Pancreas (tissue), 10 donors: ENCODE measurements at regions not wholly inside any gene's neighbourhood (a gene's known extent, or its start where the extent isn't known, plus 50 kb on each side); places are given as distances from the start of the nearest gene placed in this dataset.

Experiments
- ATAC-seq, 4 donors: fragments of 200-7000 bp; cut with Tn5 transposase; one replicate each; pipeline versions ENCODE4 v1.8.0 to v1.9.1; 2020; ENCODE audit warnings: mild to moderate bottlenecking in 4 of 4, moderate library complexity in 4 of 4
- DNase-seq, 6 donors: peaks; one replicate each; pipeline ENCODE4 v3.0.0-alpha.2; 2020
- FAIRE-seq: peaks from 2 replicates; lab custom pipeline; 2012; peaks lifted over from hg19 to GRCh38; lab: Jason Lieb, UNC
- H3K27ac ChIP-seq, 4 donors: fragments of 200-600 bp; sonication (generic); 1 replicate in 3 of 4; 2 replicates in 1 of 4; pipeline versions ENCODE4 v1.5.0 to v1.8.0; 2020
- H3K27me3 ChIP-seq, 4 donors: fragments of 200-600 bp; one replicate each; pipeline ENCODE4 v1.8.0; 2021
- H3K36me3 ChIP-seq, 3 donors: fragments of 200-600 bp; sonication (generic) in 1 of 3; one replicate each; pipeline versions ENCODE4 v1.5.0 to v1.8.0; 2020 to 2021
- H3K4me1 ChIP-seq, 3 donors: fragments of 200-600 bp; one replicate each; pipeline ENCODE4 v1.8.0; 2021
- H3K4me3 ChIP-seq, 4 donors: fragments of 200-600 bp; sonication (generic) in 2 of 4; one replicate each; pipeline versions ENCODE4 v1.5.0 to v1.8.0; 2020 to 2021
- H3K9me3 ChIP-seq, 4 donors: fragments of 200-600 bp; one replicate each; pipeline ENCODE4 v1.8.0; 2021
- WGBS, 2 donors: extraction: QIAGEN DNeasy Blood & Tissue Kit; methylation state at CpG; one replicate each; pipeline ENCODE4 v1.1.7; 2013; 5-methylcytosine and 5-hydroxymethylcytosine counted together
- intact Hi-C, 3 donors: fragments of 100-400 bp; cut with DNase I; formaldehyde crosslinking; loops; one replicate each; pipeline versions ENCODE4 v1.11.1 to v1.14.2; 2022
- TF ChIP-seq, protein P1 (sequence below), 4 donors: fragments of 200-600 bp; sonication (generic) in 3 of 4; IDR thresholded peaks; one replicate each; pipeline versions ENCODE4 v1.5.0 to v1.8.0; 2021; ENCODE audit warnings: antibody characterized with exemption in 4 of 4
- donor health status: healthy with polysubstance abuse.
- donor health status: DM: no; HTN: no; CAD: no; lungs with moderate emphysema.
- donor health status: DM: no; HTN: no; CAD: no.
- donor health status: control.
- donor health status: control.
- donor health status: Bipolar disorder and iron deficiency.
- donor health status: DM: yes; HTN: yes; CAD: no.
- donor health status: DM: no; HTN: no; CAD: no.
- donor health status: DM: no; HTN: no; CAD: no.
- donor health status: DM: yes; HTN: yes; CAD: no.

DNA sequence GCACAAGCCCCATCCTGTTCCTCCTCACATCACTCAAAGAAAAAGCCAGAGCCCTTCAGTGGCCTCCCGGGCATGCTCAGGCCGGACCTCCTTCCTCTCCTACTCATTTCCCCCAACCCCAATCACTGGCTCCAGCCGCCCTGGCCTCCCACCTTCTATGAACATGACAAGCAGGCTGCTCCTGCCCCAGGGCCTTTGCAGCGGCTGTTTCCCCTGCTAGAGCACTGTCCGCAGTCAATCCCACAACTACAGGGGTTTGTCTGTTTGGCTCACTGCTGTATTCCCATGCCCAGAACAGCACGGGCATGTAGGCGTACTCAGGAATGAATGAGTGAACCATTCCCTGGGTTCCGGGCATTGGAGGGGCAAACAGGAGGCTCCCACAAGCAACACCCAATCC, 139.8 kb upstream of the PRR20G start:
- WGBS, 2 donors = 67 to 83% methylated on average over 8 of the region's 8 CpGs
- TF ChIP-seq, protein P1, sequence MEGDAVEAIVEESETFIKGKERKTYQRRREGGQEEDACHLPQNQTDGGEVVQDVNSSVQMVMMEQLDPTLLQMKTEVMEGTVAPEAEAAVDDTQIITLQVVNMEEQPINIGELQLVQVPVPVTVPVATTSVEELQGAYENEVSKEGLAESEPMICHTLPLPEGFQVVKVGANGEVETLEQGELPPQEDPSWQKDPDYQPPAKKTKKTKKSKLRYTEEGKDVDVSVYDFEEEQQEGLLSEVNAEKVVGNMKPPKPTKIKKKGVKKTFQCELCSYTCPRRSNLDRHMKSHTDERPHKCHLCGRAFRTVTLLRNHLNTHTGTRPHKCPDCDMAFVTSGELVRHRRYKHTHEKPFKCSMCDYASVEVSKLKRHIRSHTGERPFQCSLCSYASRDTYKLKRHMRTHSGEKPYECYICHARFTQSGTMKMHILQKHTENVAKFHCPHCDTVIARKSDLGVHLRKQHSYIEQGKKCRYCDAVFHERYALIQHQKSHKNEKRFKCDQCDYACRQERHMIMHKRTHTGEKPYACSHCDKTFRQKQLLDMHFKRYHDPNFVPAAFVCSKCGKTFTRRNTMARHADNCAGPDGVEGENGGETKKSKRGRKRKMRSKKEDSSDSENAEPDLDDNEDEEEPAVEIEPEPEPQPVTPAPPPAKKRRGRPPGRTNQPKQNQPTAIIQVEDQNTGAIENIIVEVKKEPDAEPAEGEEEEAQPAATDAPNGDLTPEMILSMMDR (IDR thresholded peaks at IDR 0.05) = no peak
- H3K27ac ChIP-seq = no peak overlapping the region
- no peaks in the 10 kb centered on the region for H3K9me3 ChIP-seq
- intact Hi-C loops = no loop called here
- no peak for FAIRE-seq
- DNase-seq = no peak
- H3K4me3 ChIP-seq = no peak overlapping the region
- peaks cover 0 to 4% (median under 1%) of the 10 kb centered on the region in 4 donors for H3K27me3 ChIP-seq
- ATAC-seq = no peak
- no peaks in the 10 kb centered on the region for H3K4me1 ChIP-seq
- no peaks in the 10 kb centered on the region for H3K36me3 ChIP-seq

DNA sequence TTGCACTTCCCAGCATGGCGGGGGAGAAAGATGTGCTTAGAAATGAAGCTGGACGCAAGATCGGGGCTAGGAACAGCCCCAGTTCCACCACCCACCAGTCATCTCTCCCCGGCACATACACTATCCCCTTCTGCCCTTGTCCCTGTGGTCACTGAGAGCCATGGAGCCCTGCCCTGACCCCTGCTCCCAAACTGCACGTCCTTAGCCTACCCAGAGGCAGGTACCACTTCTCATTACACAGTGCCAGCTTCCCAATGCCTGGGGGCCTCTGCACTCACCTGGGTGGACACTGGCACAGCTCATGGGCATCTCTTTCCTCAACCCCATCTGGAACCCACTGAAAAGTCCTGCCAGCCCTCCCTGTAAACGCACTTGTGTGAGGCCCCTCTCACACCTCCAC, 139.3 kb upstream of the PRR20G start:
- H3K36me3 ChIP-seq = no peaks in the 10 kb centered on the region
- DNase-seq = no peak
- ATAC-seq = no peak
- no peaks in the 10 kb centered on the region for H3K4me1 ChIP-seq
- no peaks in the 10 kb centered on the region for H3K9me3 ChIP-seq
- H3K27me3 ChIP-seq = peaks cover 0 to 4% (median 0%) of the 10 kb centered on the region in 4 donors
- 39 to 64% methylated on average over 6 of the region's 6 CpGs for WGBS, 2 donors
- no peak overlapping the region for H3K4me3 ChIP-seq
- no peak overlapping the region for H3K27ac ChIP-seq
- no peak for FAIRE-seq
- TF ChIP-seq, protein P1 (IDR thresholded peaks at IDR 0.05) = no peak
- intact Hi-C loops = no loop called here

DNA sequence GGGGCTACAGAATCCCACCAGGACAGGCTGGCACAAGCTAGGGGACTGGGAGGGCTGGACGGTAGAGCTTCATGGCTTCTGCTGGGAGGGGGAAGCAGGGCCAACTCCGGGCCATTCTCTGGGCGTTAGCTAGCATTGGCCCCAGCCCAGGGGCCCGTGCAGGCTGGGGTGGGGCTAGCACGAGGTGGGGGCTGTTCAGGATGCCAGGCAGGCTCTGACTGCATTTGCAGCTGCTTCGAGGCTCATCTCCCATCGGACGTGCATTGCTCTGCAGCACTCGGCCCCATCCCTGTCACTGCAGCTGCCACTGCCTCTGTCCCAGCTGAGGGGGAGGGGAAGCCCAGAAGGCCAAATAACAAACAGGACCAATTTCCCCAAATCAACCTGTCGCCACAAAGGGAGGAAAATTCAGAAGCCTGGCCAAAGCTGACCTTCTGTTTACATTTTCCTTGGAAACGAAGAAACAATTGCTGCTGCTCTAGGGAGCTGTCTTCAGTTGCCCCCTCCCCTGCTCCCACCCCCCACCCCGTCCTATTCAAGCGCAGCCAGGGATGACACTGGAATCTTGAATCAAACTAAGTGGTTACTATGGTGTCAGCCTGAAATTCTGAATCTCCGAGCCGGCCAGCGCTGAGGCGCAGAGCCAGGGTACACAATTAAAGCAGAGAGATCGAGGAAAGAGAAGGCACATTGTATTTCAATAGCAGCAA, 138.8 kb upstream of the PRR20G start:
- FAIRE-seq = no peak
- H3K9me3 ChIP-seq = no peaks in the 10 kb centered on the region
- intact Hi-C loops = no loop called here
- no peaks in the 10 kb centered on the region for H3K36me3 ChIP-seq
- H3K27ac ChIP-seq = no peak overlapping the region
- no peak for ATAC-seq
- DNase-seq = no peak
- TF ChIP-seq, protein P1 (IDR thresholded peaks at IDR 0.05) = no peak
- no peaks in the 10 kb centered on the region for H3K4me1 ChIP-seq
- H3K4me3 ChIP-seq = no peak overlapping the region
- H3K27me3 ChIP-seq = peaks cover 0 to 4% (median 0%) of the 10 kb centered on the region in 4 donors
- WGBS, 2 donors = 19 to 21% methylated on average over 18 of the region's 18 CpGs

DNA sequence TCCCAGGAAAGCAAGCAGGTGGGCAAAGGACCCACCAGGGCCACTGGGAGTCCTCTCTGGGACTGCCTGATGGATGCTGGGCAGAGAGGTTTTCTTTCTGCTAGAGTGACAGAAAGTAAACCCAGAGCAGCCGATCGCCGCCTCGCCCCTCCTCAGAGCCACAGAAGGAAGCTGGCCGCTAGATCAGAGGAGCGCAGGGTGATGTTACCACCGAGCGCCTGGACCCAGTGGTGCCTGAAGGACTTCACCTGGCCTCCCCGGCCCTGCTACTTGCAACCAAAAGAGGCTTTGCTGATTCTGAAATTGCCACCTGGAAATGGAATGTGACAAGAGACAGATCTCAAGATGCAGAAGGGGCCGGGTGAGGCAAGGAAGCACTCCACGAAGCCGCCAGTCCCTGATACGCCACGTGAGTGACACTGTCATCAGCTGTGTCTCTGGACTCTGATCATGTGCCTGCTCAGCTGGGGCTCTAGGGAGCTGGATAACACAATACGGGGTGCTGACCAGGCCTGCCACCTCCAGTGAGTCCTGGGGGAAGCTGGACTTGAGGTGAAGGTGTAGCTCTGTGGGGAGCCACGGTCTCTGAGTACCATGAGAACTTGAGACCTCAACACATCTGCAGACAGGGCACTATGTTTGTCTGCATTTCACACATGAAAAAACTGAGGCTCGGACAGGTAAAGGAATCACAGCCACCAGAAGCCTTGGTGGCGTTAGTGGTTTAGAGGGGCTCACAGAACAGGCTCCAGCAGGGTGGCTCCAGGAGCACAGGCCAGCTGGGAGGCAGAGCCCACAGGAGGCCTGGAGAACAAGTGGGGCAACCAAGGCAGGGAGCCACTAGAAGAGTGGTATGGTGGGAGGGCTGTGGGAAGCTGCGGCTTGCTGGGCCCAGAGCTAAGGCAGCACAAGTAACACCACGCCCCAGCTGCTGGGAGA, 137.9 kb upstream of the PRR20G start:
- no peak for FAIRE-seq

More for the DNA sequence above, 137.9 kb upstream of the PRR20G start:
- WGBS, 2 donors = 69 to 78% methylated on average over 20 of the region's 20 CpGs
- H3K4me1 ChIP-seq = no peaks in the 10 kb centered on the region
- ATAC-seq (no peak), DNase-seq (no peak)
- intact Hi-C loops = no loop called here
- no peaks in the 10 kb centered on the region for H3K9me3 ChIP-seq
- H3K27ac ChIP-seq = no peak overlapping the region
- TF ChIP-seq, protein P1 (IDR thresholded peaks at IDR 0.05) = no peak
- H3K36me3 ChIP-seq = no peaks in the 10 kb centered on the region
- H3K4me3 ChIP-seq = no peak overlapping the region
- peaks cover 0 to 4% (median 0%) of the 10 kb centered on the region in 4 donors for H3K27me3 ChIP-seq
